Spleen (tissue), 7 donors: ENCODE measurements at regions not wholly inside any gene's neighbourhood (a gene's known extent, or its start where the extent isn't known, plus 50 kb on each side); places are given as distances from the start of the nearest gene placed in this dataset.

Experiments
- CTCF ChIP-seq, 11 experiments: fragments of 200-600 bp in 7 of 11; fragments of 450-650 bp in 4 of 11; sonication (generic) in 4 of 11; IDR thresholded peaks in 8 of 11; conservative IDR thresholded peaks in 3 of 11; 1 replicate in 7 of 11; 2 replicates in 4 of 11; pipeline versions ENCODE4 v1.4.0 to v1.8.0; 2016 to 2021; ENCODE audit warnings: antibody characterized with exemption in 11 of 11, inconsistent platforms in 4 of 11, mild to moderate bottlenecking in 1 of 11
- POLR2A ChIP-seq, 3 donors: fragments of 450-650 bp; IDR thresholded peaks; one replicate each; pipeline ENCODE4 v1.5.1; 2017; ENCODE audit warnings: antibody characterized with exemption in 3 of 3, mild to moderate bottlenecking in 1 of 3
- donor health status: DM: no; HTN: no; CAD: no; lungs with moderate emphysema.
- donor health status: DM: no; HTN: no; CAD: no.
- donor health status: DM: no; HTN: no; CAD: no.

GRCh38 chr9:31336841-31337240, 1047.6 kb upstream of the ACO1 start:
- TF ChIP-seq CTCF (IDR thresholded peaks at IDR 0.05 in 8 of 11, conservative IDR thresholded peaks at IDR 0.05 in 3 of 11), result no peak
- no peak for TF ChIP-seq POLR2A (IDR thresholded peaks at IDR 0.05)
